Posterior cingulate gyrus (tissue), 11 donors: ENCODE measurements at regions not wholly inside any gene's neighbourhood (a gene's known extent, or its start where the extent isn't known, plus 50 kb on each side); places are given as distances from the start of the nearest gene placed in this dataset.

Experiments
- DNase-seq, 10 donors: peaks; one replicate each; pipeline versions ENCODE4 v3.0.0 to v3.0.0-alpha.2; 2020 to 2021; ENCODE audit warnings: mixed read lengths in 3 of 10
- intact Hi-C: fragments of 100-400 bp; cut with DNase I; formaldehyde crosslinking; loops from one replicate; pipeline ENCODE4 v1.15.1; 2023

GRCh38 chr2:67516362-67516761, 119.2 kb downstream of the ETAA1 start:
- intact Hi-C loops = no loop called here
- no peak for DNase-seq

GRCh38 chr2:67516899-67517530, 119.9 kb downstream of the ETAA1 start:
- intact Hi-C loops = no loop called here
- peak in 2 of 10 donors; percentile 21 to 57 for DNase-seq

GRCh38 chr2:67522148-67522547, 125.0 kb downstream of the ETAA1 start:
- no peak for DNase-seq
- intact Hi-C loops = no loop called here

- intact Hi-C loops = no loop called here
- no peak for DNase-seq
Observed at GRCh38 chr2:67524213-67524612, 127.1 kb downstream of the ETAA1 start.

- intact Hi-C loops = no loop called here
- DNase-seq = no peak
Observed at GRCh38 chr2:67524777-67525176, 127.6 kb downstream of the ETAA1 start.

- intact Hi-C loops = no loop called here
- no peak for DNase-seq
Observed at GRCh38 chr2:67526283-67526682, 129.2 kb downstream of the ETAA1 start.

- no peak for DNase-seq
- intact Hi-C loops = no loop called here
Observed at GRCh38 chr2:67528320-67528719, 131.2 kb downstream of the ETAA1 start.

GRCh38 chr2:67532387-67532786, 135.3 kb downstream of the ETAA1 start:
- intact Hi-C loops = no loop called here
- DNase-seq = no peak

GRCh38 chr2:67534745-67535144, 137.6 kb downstream of the ETAA1 start:
- DNase-seq = no peak
- intact Hi-C loops = no loop called here

- no peak for DNase-seq
- intact Hi-C loops = no loop called here
Observed at GRCh38 chr2:67540962-67541361, 143.8 kb downstream of the ETAA1 start.

- peak in 9 of 10 donors; percentile 9 to 93 (median 63) for DNase-seq
- intact Hi-C loops = no loop called here
Observed at GRCh38 chr2:67544286-67544685, 147.2 kb downstream of the ETAA1 start.

- intact Hi-C loops = no loop called here
- DNase-seq = no peak
Observed at GRCh38 chr2:67548317-67549201, 151.4 kb downstream of the ETAA1 start.

- no peak for DNase-seq
- intact Hi-C loops = no loop called here
Observed at GRCh38 chr2:67559156-67559555, 162.0 kb downstream of the ETAA1 start.

- intact Hi-C loops = no loop called here
- DNase-seq = no peak
Observed at GRCh38 chr2:67560771-67561456, 163.8 kb downstream of the ETAA1 start.

- intact Hi-C loops = no loop called here
- DNase-seq = no peak
Observed at GRCh38 chr2:67561457-67561965, 164.4 kb downstream of the ETAA1 start.

GRCh38 chr2:67564076-67564475, 166.9 kb downstream of the ETAA1 start:
- DNase-seq = no peak
- intact Hi-C loops = no loop called here

- DNase-seq = no peak
- intact Hi-C loops = no loop called here
Observed at GRCh38 chr2:67564626-67565025, 167.5 kb downstream of the ETAA1 start.

- intact Hi-C loops = no loop called here
- DNase-seq = no peak
Observed at GRCh38 chr2:67565262-67565661, 168.1 kb downstream of the ETAA1 start.

- intact Hi-C loops = no loop called here
- no peak for DNase-seq
Observed at GRCh38 chr2:67565761-67566160, 168.6 kb downstream of the ETAA1 start.

GRCh38 chr2:67566285-67566684, 169.2 kb downstream of the ETAA1 start:
- intact Hi-C loops = no loop called here
- no peak for DNase-seq

- intact Hi-C loops = no loop called here
- no peak for DNase-seq
Observed at GRCh38 chr2:67566958-67567635, 170.0 kb downstream of the ETAA1 start.
